H9 (cell line): ENCODE measurements at regions not wholly inside any gene's neighbourhood (a gene's known extent, or its start where the extent isn't known, plus 50 kb on each side); places are given as distances from the start of the nearest gene placed in this dataset.

Source experiments
- DNase-seq: peaks from one replicate; pipeline ENCODE4 v3.0.0-alpha.2; 2017
- H2AFZ ChIP-seq: one replicate; pipeline ENCODE4 v1.6.1; 2013; ENCODE audit warnings: mild to moderate bottlenecking, low read length, control low read depth, moderate library complexity
- H2AK5ac ChIP-seq: 2 replicates; pipeline ENCODE4 v1.6.1; 2013; ENCODE audit warnings: low read length, control low read depth, mixed read lengths; ENCODE audit not compliant: insufficient read length
- H2BK120ac ChIP-seq: one replicate; pipeline ENCODE4 v1.6.1; 2013; ENCODE audit warnings: low read depth, mild to moderate bottlenecking, low read length, control low read depth, inconsistent platforms; ENCODE audit not compliant: poor library complexity, severe bottlenecking
- H2BK12ac ChIP-seq: 2 replicates; pipeline ENCODE4 v1.6.1; 2013; ENCODE audit warnings: low read length, control low read depth, mixed read lengths, low read depth; ENCODE audit not compliant: insufficient read length
- H2BK15ac ChIP-seq: 2 replicates; pipeline ENCODE4 v1.6.1; 2013; ENCODE audit warnings: low read depth, low read length, control low read depth
- H2BK20ac ChIP-seq: one replicate; pipeline ENCODE4 v1.6.1; 2013; ENCODE audit warnings: low read depth, mild to moderate bottlenecking, low read length, control low read depth, inconsistent platforms; ENCODE audit not compliant: poor library complexity, severe bottlenecking
- H2BK5ac ChIP-seq: 2 replicates; pipeline ENCODE4 v1.6.1; 2013; ENCODE audit warnings: low read length, control low read depth, mixed read lengths; ENCODE audit not compliant: insufficient read length
- H3K14ac ChIP-seq: 2 replicates; pipeline ENCODE4 v1.6.1; 2013; ENCODE audit warnings: low read length, control low read depth; ENCODE audit not compliant: insufficient read depth
- H3K18ac ChIP-seq: 2 replicates; pipeline ENCODE4 v1.6.1; 2013; ENCODE audit warnings: low read depth, mild to moderate bottlenecking, mixed read lengths, low read length, control low read depth; ENCODE audit not compliant: insufficient read length
- H3K23ac ChIP-seq: 2 replicates; pipeline ENCODE4 v1.6.1; 2013; ENCODE audit warnings: low read length, control low read depth, mixed read lengths, low read depth; ENCODE audit not compliant: insufficient read length
- H3K23me2 ChIP-seq: 2 replicates; pipeline ENCODE4 v1.6.1; 2013; ENCODE audit warnings: low read depth, mild to moderate bottlenecking, mixed read lengths, low read length, control low read depth; ENCODE audit not compliant: insufficient read length, poor library complexity, severe bottlenecking
- H3K27ac ChIP-seq: 2 replicates; pipeline ENCODE4 v1.5.1; 2013; ENCODE audit warnings: low read length, control low read depth, mixed read lengths, low read depth; ENCODE audit not compliant: insufficient read length
- H3K27me3 ChIP-seq: 2 replicates; pipeline ENCODE4 v1.6.1; 2013; ENCODE audit warnings: low read length, control low read depth, inconsistent platforms; ENCODE audit not compliant: insufficient read depth
- H3K4ac ChIP-seq: 2 replicates; pipeline ENCODE4 v1.6.1; 2013; ENCODE audit warnings: low read depth, mild to moderate bottlenecking, control low read depth, inconsistent platforms, low read length, moderate library complexity
- H3K4me1 ChIP-seq: 2 replicates; pipeline ENCODE4 v1.6.1; 2013; ENCODE audit warnings: low read length, control low read depth, inconsistent platforms; ENCODE audit not compliant: insufficient read depth
- H3K4me2 ChIP-seq: 2 replicates; pipeline ENCODE4 v1.6.1; 2013; ENCODE audit warnings: low read length, control low read depth, mixed read lengths; ENCODE audit not compliant: insufficient read length, insufficient read depth
- H3K56ac ChIP-seq: 2 replicates; pipeline ENCODE4 v1.6.1; 2013; ENCODE audit warnings: low read depth, mild to moderate bottlenecking, mixed read lengths, low read length, control low read depth; ENCODE audit not compliant: insufficient read length
- H3K79me1 ChIP-seq: 2 replicates; pipeline ENCODE4 v1.6.1; 2013; ENCODE audit warnings: low read depth, mild to moderate bottlenecking, moderate library complexity, low read length, control low read depth, inconsistent platforms; ENCODE audit not compliant: insufficient read depth, poor library complexity, severe bottlenecking
- H3K79me2 ChIP-seq: 2 replicates; pipeline ENCODE4 v1.6.1; 2013; ENCODE audit warnings: low read length, control low read depth, inconsistent platforms; ENCODE audit not compliant: insufficient read depth
- H3K9ac ChIP-seq: 2 replicates; pipeline ENCODE4 v1.6.1; 2013; ENCODE audit warnings: low read length, control low read depth, mixed read lengths; ENCODE audit not compliant: insufficient read length; ENCODE audit errors: extremely low read depth
- H3K9me3 ChIP-seq: one replicate; pipeline ENCODE4 v1.6.1; 2013; ENCODE audit warnings: low read depth, low read length, inconsistent platforms; ENCODE audit not compliant: control insufficient read depth
- H3T11ph ChIP-seq: one replicate; pipeline ENCODE4 v1.6.1; 2013; ENCODE audit warnings: mild to moderate bottlenecking, low read length, control low read depth, inconsistent platforms
- H4K20me1 ChIP-seq: one replicate; pipeline ENCODE4 v1.6.1; 2013; ENCODE audit not compliant: control insufficient read depth, insufficient read length, insufficient read depth
- H4K5ac ChIP-seq: 2 replicates; pipeline ENCODE4 v1.6.1; 2013; ENCODE audit warnings: low read depth, mild to moderate bottlenecking, mixed read lengths, low read length, control low read depth; ENCODE audit not compliant: insufficient read length
- H4K8ac ChIP-seq: replicated peaks from 2 replicates; pipeline ENCODE4 v1.6.1; 2013; ENCODE audit warnings: low read length, control low read depth, mixed read lengths, low read depth; ENCODE audit not compliant: insufficient read length
- H4K91ac ChIP-seq: 2 replicates; pipeline ENCODE4 v1.6.1; 2013; ENCODE audit warnings: low read depth, mild to moderate bottlenecking, moderate library complexity, mixed read lengths, low read length, control low read depth; ENCODE audit not compliant: insufficient read length
- H3K27ac Mint-ChIP-seq, 3 experiments: 2 replicates in 2 of 3; 3 replicates in 1 of 3; pipeline ENCODE4 v1.8.0; 2020 to 2021; ENCODE audit warnings: mixed read lengths in 3 of 3, mild to moderate bottlenecking in 1 of 3, moderate library complexity in 1 of 3
- H3K27me3 Mint-ChIP-seq: 2 replicates; pipeline ENCODE4 v1.8.0; 2021; ENCODE audit warnings: low read depth, mild to moderate bottlenecking, moderate library complexity, mixed read lengths
- H3K36me3 Mint-ChIP-seq, 3 experiments: 2 replicates in 2 of 3; 3 replicates in 1 of 3; pipeline ENCODE4 v1.8.0; 2020 to 2021; ENCODE audit warnings: low read depth in 3 of 3, mixed read lengths in 3 of 3; ENCODE audit not compliant: insufficient read depth in 1 of 3
- H3K4me1 Mint-ChIP-seq, 2 experiments: 2 replicates each; pipeline ENCODE4 v1.8.0; 2020; ENCODE audit warnings: mixed read lengths in 2 of 2
- H3K4me3 Mint-ChIP-seq, 2 experiments: 2 replicates in 1 of 2; 3 replicates in 1 of 2; pipeline ENCODE4 v1.8.0; 2020 to 2021; ENCODE audit warnings: mild to moderate bottlenecking in 2 of 2, mixed read lengths in 2 of 2, moderate library complexity in 1 of 2
- H3K9me3 Mint-ChIP-seq, 2 experiments: 2 replicates in 1 of 2; 3 replicates in 1 of 2; pipeline ENCODE4 v1.8.0; 2020; ENCODE audit warnings: mild to moderate bottlenecking in 2 of 2, mixed read lengths in 2 of 2, moderate library complexity in 1 of 2
- WGBS: extraction: QIAGEN DNeasy Blood & Tissue Kit; methylation state at CpG from one replicate; pipeline ENCODE4 v1.1.7; 2013; ENCODE audit warnings: missing lambda C conversion rate, low lambda C conversion rate, mixed read lengths; ENCODE audit not compliant: insufficient read length; ENCODE audit errors: extremely low coverage; 5-methylcytosine and 5-hydroxymethylcytosine counted together
- TF ChIP-seq, protein P1 (sequence below): fragments of 200-600 bp; sonication (generic); conservative IDR thresholded peaks from 3 replicates; pipeline ENCODE4 v1.8.0; 2021; ENCODE audit warnings: antibody characterized with exemption, mild to moderate bottlenecking

DNA sequence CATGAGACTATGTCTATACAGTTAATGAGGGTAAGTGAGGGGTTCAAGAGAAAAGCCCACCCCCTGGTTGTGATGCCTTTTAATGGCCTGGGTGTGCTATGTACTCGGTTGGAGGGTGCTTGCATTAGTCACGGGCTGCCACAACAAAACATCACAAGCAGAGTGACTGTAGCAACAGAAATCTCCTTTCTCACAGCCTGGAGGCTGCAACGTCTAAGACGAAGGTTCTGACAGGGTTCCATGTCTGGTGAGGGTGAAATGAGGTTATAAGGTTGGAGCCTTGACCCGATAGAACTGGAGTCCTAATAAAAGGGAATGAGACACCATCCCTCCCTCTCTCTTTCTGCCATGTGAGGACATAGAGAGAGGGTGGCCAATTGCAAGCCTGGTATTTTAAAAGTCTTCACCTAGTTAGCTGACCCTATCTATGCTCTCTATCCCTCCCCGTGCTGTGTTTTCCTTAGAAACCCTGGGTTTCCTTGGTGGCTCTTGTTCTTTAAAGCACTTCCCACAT is 126.0 kb upstream of the GDF10 start:
- no CpG with 5 or more reads among the region's 6 CpGs for WGBS
- Histone ChIP-seq H4K91ac (no peak overlapping the region), H3K23me2 (no peaks in the 10 kb centered on the region), H3K4me2 (no peak overlapping the region), H2BK12ac (no peak overlapping the region), H2AFZ (no peak overlapping the region), H2BK120ac (no peak overlapping the region), H3T11ph (no peak overlapping the region), H3K4me1 (no peaks in the 10 kb centered on the region; the same call in 1 of the 2 replicates), H3K23ac (no peak overlapping the region), H3K14ac (no peak overlapping the region), H3K79me1 (no peaks in the 10 kb centered on the region), H2BK15ac (no peak overlapping the region), H2BK20ac (no peak overlapping the region), H3K9me3 (peaks cover 5% of the 10 kb centered on the region), H3K79me2 (no peaks in the 10 kb centered on the region), H4K5ac (no peak overlapping the region), H3K27me3 (no peaks in the 10 kb centered on the region), H3K9ac (no peak overlapping the region), H4K20me1 (no peaks in the 10 kb centered on the region), H2BK5ac (no peak overlapping the region), H3K18ac (no peak overlapping the region), H3K4ac (no peak overlapping the region), H4K8ac (no peak overlapping the region), H2AK5ac (no peak overlapping the region), H3K27ac (no peak overlapping the region), H3K56ac (no peak overlapping the region)
- H3K4me1 Mint-ChIP-seq, result peaks cover 11 to 12% of the 10 kb centered on the region in 2 experiments
- peaks cover 14 to 15% of the 10 kb centered on the region in 2 experiments; a peak in 4 of 5 replicates for H3K9me3 Mint-ChIP-seq
- DNase-seq, result no peak
- no peak overlapping the region for H3K4me3 Mint-ChIP-seq
- H3K36me3 Mint-ChIP-seq, result peaks cover 0 to 11% (median 9%) of the 10 kb centered on the region in 3 experiments; a peak in 5 of 7 replicates
- no peak overlapping the region for H3K27ac Mint-ChIP-seq
- TF ChIP-seq, protein P1, sequence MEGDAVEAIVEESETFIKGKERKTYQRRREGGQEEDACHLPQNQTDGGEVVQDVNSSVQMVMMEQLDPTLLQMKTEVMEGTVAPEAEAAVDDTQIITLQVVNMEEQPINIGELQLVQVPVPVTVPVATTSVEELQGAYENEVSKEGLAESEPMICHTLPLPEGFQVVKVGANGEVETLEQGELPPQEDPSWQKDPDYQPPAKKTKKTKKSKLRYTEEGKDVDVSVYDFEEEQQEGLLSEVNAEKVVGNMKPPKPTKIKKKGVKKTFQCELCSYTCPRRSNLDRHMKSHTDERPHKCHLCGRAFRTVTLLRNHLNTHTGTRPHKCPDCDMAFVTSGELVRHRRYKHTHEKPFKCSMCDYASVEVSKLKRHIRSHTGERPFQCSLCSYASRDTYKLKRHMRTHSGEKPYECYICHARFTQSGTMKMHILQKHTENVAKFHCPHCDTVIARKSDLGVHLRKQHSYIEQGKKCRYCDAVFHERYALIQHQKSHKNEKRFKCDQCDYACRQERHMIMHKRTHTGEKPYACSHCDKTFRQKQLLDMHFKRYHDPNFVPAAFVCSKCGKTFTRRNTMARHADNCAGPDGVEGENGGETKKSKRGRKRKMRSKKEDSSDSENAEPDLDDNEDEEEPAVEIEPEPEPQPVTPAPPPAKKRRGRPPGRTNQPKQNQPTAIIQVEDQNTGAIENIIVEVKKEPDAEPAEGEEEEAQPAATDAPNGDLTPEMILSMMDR, result no peak
- H3K27me3 Mint-ChIP-seq, result peaks cover 5% of the 10 kb centered on the region; the same call in 1 of the 2 replicates
